ENCODE measurements at regions not wholly inside any gene's neighbourhood (a gene's known extent, or its start where the extent isn't known, plus 50 kb on each side); places are given as distances from the start of the nearest gene placed in this dataset.

- TF ChIP-seq MAX (IDR thresholded peaks at IDR 0.05; ENCODE audit: low read depth, low read length) (no peak), CTCF (IDR thresholded peaks at IDR 0.05; ENCODE audit: low read depth, low read length) (no peak)
- H3K4me3 ChIP-seq (ENCODE audit: low read depth, low read length): no peak overlapping the region
- DNase-seq (ENCODE audit: low read depth): no peak
Observed at GRCh38 chr3:19029837-19030521, 118.3 kb upstream of the KCNH8 start.

- TF ChIP-seq MYC (IDR thresholded peaks at IDR 0.05; ENCODE audit: low read depth, low read length) (no peak), POLR2A (IDR thresholded peaks at IDR 0.05; ENCODE audit: extremely low read depth, insufficient read length) (no peak), MAX (IDR thresholded peaks at IDR 0.05; ENCODE audit: low read depth, low read length) (no peak), CTCF (IDR thresholded peaks at IDR 0.05; ENCODE audit: low read depth, low read length) (no peak)
- DNase-seq (ENCODE audit: low read depth): no peak
- H3K4me3 ChIP-seq (ENCODE audit: low read depth, low read length): no peak overlapping the region
Observed at GRCh38 chr3:19025441-19025840, 122.9 kb upstream of the KCNH8 start.

- no peak for DNase-seq (ENCODE audit: low read depth)
- no peak overlapping the region for H3K4me3 ChIP-seq (ENCODE audit: low read depth, low read length)
- TF ChIP-seq CTCF (IDR thresholded peaks at IDR 0.05; ENCODE audit: low read depth, low read length): no peak
- no peak for TF ChIP-seq MAX (IDR thresholded peaks at IDR 0.05; ENCODE audit: low read depth, low read length)
- no peak for TF ChIP-seq MYC (IDR thresholded peaks at IDR 0.05; ENCODE audit: low read depth, low read length)
- no peak for TF ChIP-seq POLR2A (IDR thresholded peaks at IDR 0.05; ENCODE audit: extremely low read depth, insufficient read length)
Observed at GRCh38 chr3:19022546-19022945, 125.8 kb upstream of the KCNH8 start.

GRCh38 chr3:19016851-19017250 lies 131.5 kb upstream of the KCNH8 start:
- no peak overlapping the region for H3K4me3 ChIP-seq (ENCODE audit: low read depth, low read length)
- TF ChIP-seq POLR2A (IDR thresholded peaks at IDR 0.05; ENCODE audit: extremely low read depth, insufficient read length): no peak
- DNase-seq (ENCODE audit: low read depth): no peak

- DNase-seq (ENCODE audit: low read depth): peak; percentile 7
- no peak for TF ChIP-seq POLR2A (IDR thresholded peaks at IDR 0.05; ENCODE audit: extremely low read depth, insufficient read length)
- no peak for TF ChIP-seq MYC (IDR thresholded peaks at IDR 0.05; ENCODE audit: low read depth, low read length)
- TF ChIP-seq MAX (IDR thresholded peaks at IDR 0.05; ENCODE audit: low read depth, low read length): no peak
- H3K4me3 ChIP-seq (ENCODE audit: low read depth, low read length): no peak overlapping the region
Observed at GRCh38 chr3:19013879-19014278, 134.4 kb upstream of the KCNH8 start.

GRCh38 chr3:19012846-19013245 lies 135.5 kb upstream of the KCNH8 start:
- TF ChIP-seq MYC (IDR thresholded peaks at IDR 0.05; ENCODE audit: low read depth, low read length) (no peak), CTCF (IDR thresholded peaks at IDR 0.05; ENCODE audit: low read depth, low read length) (no peak), MAX (IDR thresholded peaks at IDR 0.05; ENCODE audit: low read depth, low read length) (no peak), POLR2A (IDR thresholded peaks at IDR 0.05; ENCODE audit: extremely low read depth, insufficient read length) (no peak)
- no peak overlapping the region for H3K4me3 ChIP-seq (ENCODE audit: low read depth, low read length)

GRCh38 chr3:19002606-19003005 lies 145.7 kb upstream of the KCNH8 start:
- TF ChIP-seq POLR2A (IDR thresholded peaks at IDR 0.05; ENCODE audit: extremely low read depth, insufficient read length) (no peak), MAX (IDR thresholded peaks at IDR 0.05; ENCODE audit: low read depth, low read length) (no peak), MYC (IDR thresholded peaks at IDR 0.05; ENCODE audit: low read depth, low read length) (no peak), CTCF (IDR thresholded peaks at IDR 0.05; ENCODE audit: low read depth, low read length) (no peak)
- DNase-seq (ENCODE audit: low read depth): no peak
- H3K4me3 ChIP-seq (ENCODE audit: low read depth, low read length): no peak overlapping the region

More at GRCh38 chr3:19012846-19013245, 135.5 kb upstream of the KCNH8 start:
- DNase-seq (ENCODE audit: low read depth): no peak

All from NB4 (cell line).